WTC11 (cell line): ENCODE measurements at regions not wholly inside any gene's neighbourhood (a gene's known extent, or its start where the extent isn't known, plus 50 kb on each side); places are given as distances from the start of the nearest gene placed in this dataset.

Experiments
- ATAC-seq: fragments of 200-7000 bp; cut with Tn5 transposase; 2 replicates; pipeline ENCODE4 v1.10.0; 2021; ENCODE audit warnings: mild to moderate bottlenecking, moderate library complexity
- CTCF ChIA-PET: fragments of 300-600 bp; sonication (Branson Sonifier 250); formaldehyde crosslinking; loops from one replicate; lab custom pipeline; 2021; ENCODE audit warnings: antibody characterized with exemption; lab: Charles Lee
- POLR2A ChIA-PET: fragments of 350-600 bp; sonication (Branson Sonifier 250); formaldehyde crosslinking; loops from one replicate; lab custom pipeline; 2021; ENCODE audit warnings: antibody characterized with exemption; lab: Charles Lee
- DNase-seq: peaks from one replicate; pipeline ENCODE4 v3.0.0; 2021; ENCODE audit warnings: low spot score
- H3K27ac Mint-ChIP-seq: 2 replicates; pipeline ENCODE4 v1.8.0; 2021; ENCODE audit warnings: mixed read lengths
- H3K27me3 Mint-ChIP-seq: 2 replicates; pipeline ENCODE4 v1.8.0; 2021; ENCODE audit warnings: low read depth, mild to moderate bottlenecking, moderate library complexity, mixed read lengths
- H3K36me3 Mint-ChIP-seq: 2 replicates; pipeline ENCODE4 v1.8.0; 2021; ENCODE audit warnings: mixed read lengths
- H3K4me1 Mint-ChIP-seq: 2 replicates; pipeline ENCODE4 v1.8.0; 2022; ENCODE audit warnings: mixed read lengths
- H3K4me3 Mint-ChIP-seq: 2 replicates; pipeline ENCODE4 v1.8.0; 2021; ENCODE audit warnings: mild to moderate bottlenecking, moderate library complexity, mixed read lengths
- H3K9me3 Mint-ChIP-seq: 2 replicates; pipeline ENCODE4 v1.8.0; 2021; ENCODE audit warnings: mixed read lengths
- CREB1 ChIP-seq: sonication (generic); formaldehyde crosslinking; IDR thresholded peaks from 2 replicates; pipeline ENCODE4 v1.8.0; 2023; ENCODE audit warnings: mild to moderate bottlenecking, missing genetic modification reagents
- FOXP1 ChIP-seq: sonication (generic); formaldehyde crosslinking; IDR thresholded peaks from 2 replicates; pipeline ENCODE4 v1.8.0; 2022; ENCODE audit warnings: missing genetic modification reagents, mild to moderate bottlenecking, moderate library complexity, borderline replicate concordance
- NFATC4 ChIP-seq: fragments of 250-450 bp; sonication (Bioruptor Pico); IDR thresholded peaks from 2 replicates; pipeline ENCODE4 v1.9.0; 2021; ENCODE audit warnings: mild to moderate bottlenecking
- NR3C1 ChIP-seq: sonication (generic); formaldehyde crosslinking; conservative IDR thresholded peaks from 2 replicates; pipeline ENCODE4 v1.8.1; 2023; ENCODE audit warnings: low read depth, mild to moderate bottlenecking, missing genetic modification reagents
- TCF7 ChIP-seq: sonication (generic); formaldehyde crosslinking; IDR thresholded peaks from 2 replicates; pipeline ENCODE4 v1.8.0; 2022; ENCODE audit warnings: mild to moderate bottlenecking, low read depth, missing genetic modification reagents, moderate library complexity
- TEAD1 ChIP-seq: sonication (generic); formaldehyde crosslinking; IDR thresholded peaks from 2 replicates; pipeline ENCODE4 v1.8.0; 2022; ENCODE audit warnings: mild to moderate bottlenecking, missing genetic modification reagents
- ZNF232 ChIP-seq: sonication (generic); formaldehyde crosslinking; IDR thresholded peaks from 2 replicates; pipeline ENCODE4 v1.8.0; 2022; ENCODE audit warnings: mild to moderate bottlenecking, missing genetic modification reagents
- ZNF423 ChIP-seq: fragments of 250-450 bp; sonication (Bioruptor Pico); IDR thresholded peaks from 2 replicates; pipeline ENCODE4 v2.1.2; 2022; ENCODE audit warnings: mild to moderate bottlenecking, moderate library complexity
- TF ChIP-seq, protein P1 (sequence below): sonication (generic); formaldehyde crosslinking; IDR thresholded peaks from 2 replicates; pipeline ENCODE4 v1.8.1; 2023; ENCODE audit warnings: mild to moderate bottlenecking, moderate library complexity, missing genetic modification reagents
- TF ChIP-seq, protein P2 (sequence below): fragments of 250-450 bp; sonication (Bioruptor Pico); IDR thresholded peaks from 2 replicates; pipeline ENCODE4 v1.9.0; 2021; ENCODE audit warnings: mild to moderate bottlenecking, borderline replicate concordance
- TF ChIP-seq, protein P3 (sequence below): sonication (generic); formaldehyde crosslinking; conservative IDR thresholded peaks from 2 replicates; pipeline ENCODE4 v1.8.1; 2022; ENCODE audit warnings: mild to moderate bottlenecking, missing genetic modification reagents
- TF ChIP-seq, protein P4 (sequence below): sonication (generic); formaldehyde crosslinking; IDR thresholded peaks from 2 replicates; pipeline ENCODE4 v1.8.0; 2022; ENCODE audit warnings: mild to moderate bottlenecking, missing genetic modification reagents
- TF ChIP-seq, protein P5 (sequence below): fragments of 250-450 bp; sonication (Bioruptor Pico); IDR thresholded peaks from 2 replicates; pipeline ENCODE4 v2.1.2; 2022; ENCODE audit warnings: mild to moderate bottlenecking, moderate library complexity
- TF ChIP-seq, protein P6 (sequence below): sonication (generic); formaldehyde crosslinking; IDR thresholded peaks from 2 replicates; pipeline ENCODE4 v1.8.1; 2023; ENCODE audit warnings: mild to moderate bottlenecking, missing genetic modification reagents
- TF ChIP-seq, protein P7 (sequence below): fragments of 250-450 bp; sonication (Bioruptor Pico); IDR thresholded peaks from 2 replicates; pipeline ENCODE4 v1.9.0; 2021; ENCODE audit warnings: mild to moderate bottlenecking

DNA sequence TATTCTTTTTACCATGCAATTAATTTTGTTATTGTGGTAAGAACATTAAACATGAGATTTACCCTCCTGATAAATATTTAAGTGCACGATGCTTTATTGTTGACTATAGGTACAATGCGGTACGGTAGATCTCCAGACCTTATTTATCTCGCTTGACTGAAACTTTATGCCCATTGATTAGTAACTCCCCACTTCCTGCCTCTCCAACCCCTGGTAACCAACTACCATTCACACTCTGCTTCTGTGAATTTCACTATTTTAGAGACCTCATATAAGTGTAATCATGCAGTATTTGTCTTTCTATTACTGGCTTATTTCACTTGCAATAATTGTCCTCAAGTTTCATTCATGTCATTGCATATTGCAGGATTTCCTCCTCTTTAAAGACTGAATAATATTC, 195.7 kb upstream of the ID2 start:
- peaks cover 13% of the 10 kb centered on the region for H3K4me1 Mint-ChIP-seq
- no peak overlapping the region for H3K4me3 Mint-ChIP-seq
- H3K36me3 Mint-ChIP-seq, result no peaks in the 10 kb centered on the region
- ATAC-seq (no peak), DNase-seq (no peak)
- H3K27me3 Mint-ChIP-seq, result no peaks in the 10 kb centered on the region
- H3K9me3 Mint-ChIP-seq, result no peaks in the 10 kb centered on the region
- no peak overlapping the region for H3K27ac Mint-ChIP-seq
- TF ChIP-seq, protein P1, sequence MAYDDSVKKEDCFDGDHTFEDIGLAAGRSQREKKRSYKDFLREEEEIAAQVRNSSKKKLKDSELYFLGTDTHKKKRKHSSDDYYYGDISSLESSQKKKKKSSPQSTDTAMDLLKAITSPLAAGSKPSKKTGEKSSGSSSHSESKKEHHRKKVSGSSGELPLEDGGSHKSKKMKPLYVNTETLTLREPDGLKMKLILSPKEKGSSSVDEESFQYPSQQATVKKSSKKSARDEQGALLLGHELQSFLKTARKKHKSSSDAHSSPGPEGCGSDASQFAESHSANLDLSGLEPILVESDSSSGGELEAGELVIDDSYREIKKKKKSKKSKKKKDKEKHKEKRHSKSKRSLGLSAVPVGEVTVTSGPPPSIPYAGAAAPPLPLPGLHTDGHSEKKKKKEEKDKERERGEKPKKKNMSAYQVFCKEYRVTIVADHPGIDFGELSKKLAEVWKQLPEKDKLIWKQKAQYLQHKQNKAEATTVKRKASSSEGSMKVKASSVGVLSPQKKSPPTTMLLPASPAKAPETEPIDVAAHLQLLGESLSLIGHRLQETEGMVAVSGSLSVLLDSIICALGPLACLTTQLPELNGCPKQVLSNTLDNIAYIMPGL (CRISPR knock-in tag), result no peak
- TF ChIP-seq TEAD1 (CRISPR knock-in tag) (no peak), CREB1 (no peak), FOXP1 (CRISPR knock-in tag) (no peak), NFATC4 (CRISPR knock-in tag) (no peak), ZNF232 (CRISPR knock-in tag) (no peak), TCF7 (CRISPR knock-in tag) (no peak), NR3C1 (CRISPR knock-in tag) (no peak), ZNF423 (no peak)
- TF ChIP-seq, protein P2, sequence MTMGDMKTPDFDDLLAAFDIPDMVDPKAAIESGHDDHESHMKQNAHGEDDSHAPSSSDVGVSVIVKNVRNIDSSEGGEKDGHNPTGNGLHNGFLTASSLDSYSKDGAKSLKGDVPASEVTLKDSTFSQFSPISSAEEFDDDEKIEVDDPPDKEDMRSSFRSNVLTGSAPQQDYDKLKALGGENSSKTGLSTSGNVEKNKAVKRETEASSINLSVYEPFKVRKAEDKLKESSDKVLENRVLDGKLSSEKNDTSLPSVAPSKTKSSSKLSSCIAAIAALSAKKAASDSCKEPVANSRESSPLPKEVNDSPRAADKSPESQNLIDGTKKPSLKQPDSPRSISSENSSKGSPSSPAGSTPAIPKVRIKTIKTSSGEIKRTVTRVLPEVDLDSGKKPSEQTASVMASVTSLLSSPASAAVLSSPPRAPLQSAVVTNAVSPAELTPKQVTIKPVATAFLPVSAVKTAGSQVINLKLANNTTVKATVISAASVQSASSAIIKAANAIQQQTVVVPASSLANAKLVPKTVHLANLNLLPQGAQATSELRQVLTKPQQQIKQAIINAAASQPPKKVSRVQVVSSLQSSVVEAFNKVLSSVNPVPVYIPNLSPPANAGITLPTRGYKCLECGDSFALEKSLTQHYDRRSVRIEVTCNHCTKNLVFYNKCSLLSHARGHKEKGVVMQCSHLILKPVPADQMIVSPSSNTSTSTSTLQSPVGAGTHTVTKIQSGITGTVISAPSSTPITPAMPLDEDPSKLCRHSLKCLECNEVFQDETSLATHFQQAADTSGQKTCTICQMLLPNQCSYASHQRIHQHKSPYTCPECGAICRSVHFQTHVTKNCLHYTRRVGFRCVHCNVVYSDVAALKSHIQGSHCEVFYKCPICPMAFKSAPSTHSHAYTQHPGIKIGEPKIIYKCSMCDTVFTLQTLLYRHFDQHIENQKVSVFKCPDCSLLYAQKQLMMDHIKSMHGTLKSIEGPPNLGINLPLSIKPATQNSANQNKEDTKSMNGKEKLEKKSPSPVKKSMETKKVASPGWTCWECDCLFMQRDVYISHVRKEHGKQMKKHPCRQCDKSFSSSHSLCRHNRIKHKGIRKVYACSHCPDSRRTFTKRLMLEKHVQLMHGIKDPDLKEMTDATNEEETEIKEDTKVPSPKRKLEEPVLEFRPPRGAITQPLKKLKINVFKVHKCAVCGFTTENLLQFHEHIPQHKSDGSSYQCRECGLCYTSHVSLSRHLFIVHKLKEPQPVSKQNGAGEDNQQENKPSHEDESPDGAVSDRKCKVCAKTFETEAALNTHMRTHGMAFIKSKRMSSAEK (CRISPR knock-in tag), result no peak
- TF ChIP-seq, protein P3, sequence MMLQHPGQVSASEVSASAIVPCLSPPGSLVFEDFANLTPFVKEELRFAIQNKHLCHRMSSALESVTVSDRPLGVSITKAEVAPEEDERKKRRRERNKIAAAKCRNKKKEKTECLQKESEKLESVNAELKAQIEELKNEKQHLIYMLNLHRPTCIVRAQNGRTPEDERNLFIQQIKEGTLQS (CRISPR knock-in tag), result no peak
- TF ChIP-seq, protein P4, sequence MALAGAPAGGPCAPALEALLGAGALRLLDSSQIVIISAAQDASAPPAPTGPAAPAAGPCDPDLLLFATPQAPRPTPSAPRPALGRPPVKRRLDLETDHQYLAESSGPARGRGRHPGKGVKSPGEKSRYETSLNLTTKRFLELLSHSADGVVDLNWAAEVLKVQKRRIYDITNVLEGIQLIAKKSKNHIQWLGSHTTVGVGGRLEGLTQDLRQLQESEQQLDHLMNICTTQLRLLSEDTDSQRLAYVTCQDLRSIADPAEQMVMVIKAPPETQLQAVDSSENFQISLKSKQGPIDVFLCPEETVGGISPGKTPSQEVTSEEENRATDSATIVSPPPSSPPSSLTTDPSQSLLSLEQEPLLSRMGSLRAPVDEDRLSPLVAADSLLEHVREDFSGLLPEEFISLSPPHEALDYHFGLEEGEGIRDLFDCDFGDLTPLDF, result no peak
- TF ChIP-seq, protein P5, sequence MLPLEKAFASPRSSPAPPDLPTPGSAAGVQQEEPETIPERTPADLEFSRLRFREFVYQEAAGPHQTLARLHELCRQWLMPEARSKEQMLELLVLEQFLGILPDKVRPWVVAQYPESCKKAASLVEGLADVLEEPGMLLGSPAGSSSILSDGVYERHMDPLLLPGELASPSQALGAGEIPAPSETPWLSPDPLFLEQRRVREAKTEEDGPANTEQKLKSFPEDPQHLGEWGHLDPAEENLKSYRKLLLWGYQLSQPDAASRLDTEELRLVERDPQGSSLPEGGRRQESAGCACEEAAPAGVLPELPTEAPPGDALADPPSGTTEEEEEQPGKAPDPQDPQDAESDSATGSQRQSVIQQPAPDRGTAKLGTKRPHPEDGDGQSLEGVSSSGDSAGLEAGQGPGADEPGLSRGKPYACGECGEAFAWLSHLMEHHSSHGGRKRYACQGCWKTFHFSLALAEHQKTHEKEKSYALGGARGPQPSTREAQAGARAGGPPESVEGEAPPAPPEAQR (CRISPR knock-in tag), result no peak
- TF ChIP-seq, protein P6, sequence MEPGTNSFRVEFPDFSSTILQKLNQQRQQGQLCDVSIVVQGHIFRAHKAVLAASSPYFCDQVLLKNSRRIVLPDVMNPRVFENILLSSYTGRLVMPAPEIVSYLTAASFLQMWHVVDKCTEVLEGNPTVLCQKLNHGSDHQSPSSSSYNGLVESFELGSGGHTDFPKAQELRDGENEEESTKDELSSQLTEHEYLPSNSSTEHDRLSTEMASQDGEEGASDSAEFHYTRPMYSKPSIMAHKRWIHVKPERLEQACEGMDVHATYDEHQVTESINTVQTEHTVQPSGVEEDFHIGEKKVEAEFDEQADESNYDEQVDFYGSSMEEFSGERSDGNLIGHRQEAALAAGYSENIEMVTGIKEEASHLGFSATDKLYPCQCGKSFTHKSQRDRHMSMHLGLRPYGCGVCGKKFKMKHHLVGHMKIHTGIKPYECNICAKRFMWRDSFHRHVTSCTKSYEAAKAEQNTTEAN (CRISPR knock-in tag), result no peak
- CTCF ChIA-PET, result no interaction called here
- POLR2A ChIA-PET, result no interaction called here

DNA sequence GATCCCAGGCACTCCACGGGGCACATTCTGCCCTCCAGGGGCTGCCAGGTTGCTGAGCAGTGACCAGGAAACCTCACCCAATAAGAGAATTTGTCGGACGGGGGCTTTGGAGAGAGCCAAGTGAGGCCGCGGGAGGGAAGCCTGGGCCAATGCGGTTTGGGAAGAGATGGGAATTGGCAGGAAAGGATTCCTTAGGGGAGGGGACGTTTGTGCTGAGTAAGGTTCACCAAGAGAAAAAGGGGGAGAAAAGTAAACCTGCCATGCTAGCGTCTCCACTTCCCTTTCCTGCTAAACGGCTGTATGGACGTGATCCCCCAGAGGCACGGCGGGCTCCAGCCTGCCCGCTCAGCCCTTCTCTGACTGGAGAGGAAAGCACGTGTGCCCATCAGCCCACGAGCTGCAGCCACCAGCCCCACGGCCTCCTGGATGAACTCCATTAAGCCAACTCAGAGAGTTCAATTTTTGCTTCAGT, 194.4 kb upstream of the ID2 start:
- ChIA-PET POLR2A (no interaction called here), CTCF (no interaction called here)
- no peaks in the 10 kb centered on the region for H3K27me3 Mint-ChIP-seq
- no peak overlapping the region for H3K4me3 Mint-ChIP-seq
- H3K9me3 Mint-ChIP-seq, result no peaks in the 10 kb centered on the region
- no peak overlapping the region for H3K27ac Mint-ChIP-seq
- DNase-seq (peak; percentile 35), ATAC-seq (peak; percentile 82)
- TF ChIP-seq, protein P7, sequence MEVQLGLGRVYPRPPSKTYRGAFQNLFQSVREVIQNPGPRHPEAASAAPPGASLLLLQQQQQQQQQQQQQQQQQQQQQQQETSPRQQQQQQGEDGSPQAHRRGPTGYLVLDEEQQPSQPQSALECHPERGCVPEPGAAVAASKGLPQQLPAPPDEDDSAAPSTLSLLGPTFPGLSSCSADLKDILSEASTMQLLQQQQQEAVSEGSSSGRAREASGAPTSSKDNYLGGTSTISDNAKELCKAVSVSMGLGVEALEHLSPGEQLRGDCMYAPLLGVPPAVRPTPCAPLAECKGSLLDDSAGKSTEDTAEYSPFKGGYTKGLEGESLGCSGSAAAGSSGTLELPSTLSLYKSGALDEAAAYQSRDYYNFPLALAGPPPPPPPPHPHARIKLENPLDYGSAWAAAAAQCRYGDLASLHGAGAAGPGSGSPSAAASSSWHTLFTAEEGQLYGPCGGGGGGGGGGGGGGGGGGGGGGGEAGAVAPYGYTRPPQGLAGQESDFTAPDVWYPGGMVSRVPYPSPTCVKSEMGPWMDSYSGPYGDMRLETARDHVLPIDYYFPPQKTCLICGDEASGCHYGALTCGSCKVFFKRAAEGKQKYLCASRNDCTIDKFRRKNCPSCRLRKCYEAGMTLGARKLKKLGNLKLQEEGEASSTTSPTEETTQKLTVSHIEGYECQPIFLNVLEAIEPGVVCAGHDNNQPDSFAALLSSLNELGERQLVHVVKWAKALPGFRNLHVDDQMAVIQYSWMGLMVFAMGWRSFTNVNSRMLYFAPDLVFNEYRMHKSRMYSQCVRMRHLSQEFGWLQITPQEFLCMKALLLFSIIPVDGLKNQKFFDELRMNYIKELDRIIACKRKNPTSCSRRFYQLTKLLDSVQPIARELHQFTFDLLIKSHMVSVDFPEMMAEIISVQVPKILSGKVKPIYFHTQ (CRISPR knock-in tag), result no peak
- H3K4me1 Mint-ChIP-seq, result peaks cover 13% of the 10 kb centered on the region
- no peaks in the 10 kb centered on the region for H3K36me3 Mint-ChIP-seq
